ENCODE measurements at regions not wholly inside any gene's neighbourhood (a gene's known extent, or its start where the extent isn't known, plus 50 kb on each side); places are given as distances from the start of the nearest gene placed in this dataset.
"Not testable (repeated sequence)": the region's sequence is repeated elsewhere in the genome, so short reads cannot be mapped to it uniquely, and the experiment has no call there.

- DNase-seq (ENCODE audit: extremely low spot score, insufficient read length, low read depth) = no peak
- FAIRE-seq = no peak
Observed at GRCh38 chr21:43292041-43292865, 123.4 kb downstream of the CRYAA start.

- DNase-seq (ENCODE audit: extremely low spot score, insufficient read length, low read depth) = no peak
- no peak for FAIRE-seq
Observed at GRCh38 chr21:43291347-43291950, 122.6 kb downstream of the CRYAA start.

- FAIRE-seq (no peak), DNase-seq (ENCODE audit: extremely low spot score, insufficient read length, low read depth) (no peak)
Observed at GRCh38 chr21:43290421-43291346, 121.9 kb downstream of the CRYAA start.

- FAIRE-seq = no peak
- no peak for DNase-seq (ENCODE audit: extremely low spot score, insufficient read length, low read depth)
Observed at GRCh38 chr21:43289966-43290365, 121.2 kb downstream of the CRYAA start.

GRCh38 chr21:43289442-43289841 is 120.6 kb downstream of the CRYAA start:
- no peak for DNase-seq (ENCODE audit: extremely low spot score, insufficient read length, low read depth)
- FAIRE-seq = no peak

- DNase-seq (ENCODE audit: extremely low spot score, insufficient read length, low read depth) = no peak
Observed at GRCh38 chr21:43287795-43288755, 119.3 kb downstream of the CRYAA start.

GRCh38 chr21:43287111-43287760 is 118.4 kb downstream of the CRYAA start:
- DNase-seq (ENCODE audit: extremely low spot score, insufficient read length, low read depth) = no peak
- FAIRE-seq = no peak

More at GRCh38 chr21:43287795-43288755, 119.3 kb downstream of the CRYAA start:
- FAIRE-seq = no peak

GRCh38 chr21:43286196-43286595 is 117.4 kb downstream of the CRYAA start:
- DNase-seq (ENCODE audit: extremely low spot score, insufficient read length, low read depth) (no peak), FAIRE-seq (no peak)

GRCh38 chr21:43284700-43285099 is 115.9 kb downstream of the CRYAA start:
- FAIRE-seq = no peak
- DNase-seq (ENCODE audit: extremely low spot score, insufficient read length, low read depth) = no peak

GRCh38 chr21:43284238-43284637 is 115.4 kb downstream of the CRYAA start:
- DNase-seq (ENCODE audit: extremely low spot score, insufficient read length, low read depth) (no peak), FAIRE-seq (no peak)

GRCh38 chr21:43283925-43284221 is 115.1 kb downstream of the CRYAA start:
- peak; percentile 29 for FAIRE-seq
- DNase-seq (ENCODE audit: extremely low spot score, insufficient read length, low read depth) = not testable (repeated sequence)

GRCh38 chr21:43283136-43283924 is 114.5 kb downstream of the CRYAA start:
- FAIRE-seq = no peak
- no peak for DNase-seq (ENCODE audit: extremely low spot score, insufficient read length, low read depth)

GRCh38 chr21:43282358-43283120 is 113.7 kb downstream of the CRYAA start:
- no peak for FAIRE-seq
- no peak for DNase-seq (ENCODE audit: extremely low spot score, insufficient read length, low read depth)

GRCh38 chr21:43281661-43282357 is 113.0 kb downstream of the CRYAA start:
- DNase-seq (ENCODE audit: extremely low spot score, insufficient read length, low read depth) (no peak), FAIRE-seq (no peak)

- FAIRE-seq (no peak), DNase-seq (ENCODE audit: extremely low spot score, insufficient read length, low read depth) (no peak)
Observed at GRCh38 chr21:43280949-43281633, 112.3 kb downstream of the CRYAA start.

- no peak for FAIRE-seq
- DNase-seq (ENCODE audit: extremely low spot score, insufficient read length, low read depth) = no peak
Observed at GRCh38 chr21:43279578-43279894, 110.7 kb downstream of the CRYAA start.
